ENCODE measurements at regions not wholly inside any gene's neighbourhood (a gene's known extent, or its start where the extent isn't known, plus 50 kb on each side); places are given as distances from the start of the nearest gene placed in this dataset.

DNA sequence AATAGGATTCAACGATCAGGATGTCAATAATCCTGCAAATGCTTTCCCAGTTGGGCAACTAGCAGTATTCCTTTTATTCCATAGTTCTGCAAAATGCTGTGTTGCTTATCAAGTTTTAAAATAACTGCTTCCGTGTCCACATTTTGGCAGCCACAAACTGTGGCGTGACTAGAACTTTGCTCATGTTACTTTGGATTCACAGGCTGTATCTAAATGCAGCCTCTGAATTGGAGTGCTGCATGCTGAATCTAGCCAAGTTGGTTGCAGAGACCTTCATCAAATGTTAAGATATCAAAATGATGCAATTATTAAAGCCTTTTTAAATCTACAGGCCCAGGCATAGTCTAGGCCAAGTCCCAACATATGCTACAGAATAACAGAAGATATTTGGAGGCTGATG, 249.2 kb downstream of the NR2F1-AS1 start:
- TF ChIP-seq E2F1 (CRISPR knock-in tag; IDR thresholded peaks at IDR 0.05) (no peak), JUN (CRISPR knock-in tag; IDR thresholded peaks at IDR 0.05) (no peak), PRDM15 (CRISPR knock-in tag; IDR thresholded peaks at IDR 0.05) (no peak)
- TF ChIP-seq, protein P1, sequence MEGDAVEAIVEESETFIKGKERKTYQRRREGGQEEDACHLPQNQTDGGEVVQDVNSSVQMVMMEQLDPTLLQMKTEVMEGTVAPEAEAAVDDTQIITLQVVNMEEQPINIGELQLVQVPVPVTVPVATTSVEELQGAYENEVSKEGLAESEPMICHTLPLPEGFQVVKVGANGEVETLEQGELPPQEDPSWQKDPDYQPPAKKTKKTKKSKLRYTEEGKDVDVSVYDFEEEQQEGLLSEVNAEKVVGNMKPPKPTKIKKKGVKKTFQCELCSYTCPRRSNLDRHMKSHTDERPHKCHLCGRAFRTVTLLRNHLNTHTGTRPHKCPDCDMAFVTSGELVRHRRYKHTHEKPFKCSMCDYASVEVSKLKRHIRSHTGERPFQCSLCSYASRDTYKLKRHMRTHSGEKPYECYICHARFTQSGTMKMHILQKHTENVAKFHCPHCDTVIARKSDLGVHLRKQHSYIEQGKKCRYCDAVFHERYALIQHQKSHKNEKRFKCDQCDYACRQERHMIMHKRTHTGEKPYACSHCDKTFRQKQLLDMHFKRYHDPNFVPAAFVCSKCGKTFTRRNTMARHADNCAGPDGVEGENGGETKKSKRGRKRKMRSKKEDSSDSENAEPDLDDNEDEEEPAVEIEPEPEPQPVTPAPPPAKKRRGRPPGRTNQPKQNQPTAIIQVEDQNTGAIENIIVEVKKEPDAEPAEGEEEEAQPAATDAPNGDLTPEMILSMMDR (IDR thresholded peaks at IDR 0.05) = no peak
